HG02938 (cell line): ENCODE measurements at regions not wholly inside any gene's neighbourhood (a gene's known extent, or its start where the extent isn't known, plus 50 kb on each side); places are given as distances from the start of the nearest gene placed in this dataset.
"Not testable (repeated sequence)": the region's sequence is repeated elsewhere in the genome, so short reads cannot be mapped to it uniquely, and the experiment has no call there.

Experiments used
- ATAC-seq: cut with Tn5 transposase; IDR thresholded peaks from one replicate; pipeline ENCODE4 v1.9.1; 2021; ENCODE audit warnings: mild to moderate bottlenecking, moderate library complexity; ENCODE audit not compliant: unreplicated experiment

- no peak for ATAC-seq
Measured at GRCh38 chr11:10973416-10973815, 115.6 kb upstream of the ZBED5 start.

GRCh38 chr11:10970926-10971325 lies 113.1 kb upstream of the ZBED5 start:
- no peak for ATAC-seq

- ATAC-seq: no peak
Measured at GRCh38 chr11:10969387-10969786, 111.5 kb upstream of the ZBED5 start.

- ATAC-seq: not testable (repeated sequence)
Measured at GRCh38 chr11:10956884-10957283, 99.0 kb upstream of the ZBED5 start.

- ATAC-seq: no peak
Measured at GRCh38 chr11:10955616-10956015, 97.8 kb upstream of the ZBED5 start.

- ATAC-seq: no peak
Measured at GRCh38 chr11:10954184-10954583, 96.3 kb upstream of the ZBED5 start.

GRCh38 chr11:10952872-10953271 lies 95.0 kb upstream of the ZBED5 start:
- ATAC-seq: no peak

GRCh38 chr11:10947935-10948334 lies 90.1 kb upstream of the ZBED5 start:
- ATAC-seq: not testable (repeated sequence)

GRCh38 chr11:10946072-10946471 lies 88.2 kb upstream of the ZBED5 start:
- no peak for ATAC-seq

GRCh38 chr11:10945196-10945595 lies 87.3 kb upstream of the ZBED5 start:
- no peak for ATAC-seq

GRCh38 chr11:10943968-10944367 lies 86.1 kb upstream of the ZBED5 start:
- no peak for ATAC-seq

GRCh38 chr11:10942620-10943019 lies 84.8 kb upstream of the ZBED5 start:
- ATAC-seq: no peak

- no peak for ATAC-seq
Measured at GRCh38 chr11:10941871-10942270, 84.0 kb upstream of the ZBED5 start.

- no peak for ATAC-seq
Measured at GRCh38 chr11:10941414-10941813, 83.6 kb upstream of the ZBED5 start.

GRCh38 chr11:10938650-10939387 lies 81.0 kb upstream of the ZBED5 start:
- no peak for ATAC-seq

- ATAC-seq: no peak
Measured at GRCh38 chr11:10938231-10938630, 80.4 kb upstream of the ZBED5 start.

GRCh38 chr11:10937385-10937771 lies 79.5 kb upstream of the ZBED5 start:
- no peak for ATAC-seq

- ATAC-seq: no peak
Measured at GRCh38 chr11:10936626-10937384, 79.0 kb upstream of the ZBED5 start.

GRCh38 chr11:10935015-10935559 lies 77.2 kb upstream of the ZBED5 start:
- no peak for ATAC-seq

GRCh38 chr11:10934293-10934860 lies 76.5 kb upstream of the ZBED5 start:
- ATAC-seq: no peak

GRCh38 chr11:10933455-10934292 lies 75.8 kb upstream of the ZBED5 start:
- ATAC-seq: peak; percentile 73
